GM18868 (cell line): ENCODE measurements at regions not wholly inside any gene's neighbourhood (a gene's known extent, or its start where the extent isn't known, plus 50 kb on each side); places are given as distances from the start of the nearest gene placed in this dataset.
A peak's percentile ranks its signal among the peaks of the same experiment; 100 is the strongest.

Experiments
- ATAC-seq: cut with Tn5 transposase; IDR thresholded peaks from one replicate; pipeline ENCODE4 v1.9.1; 2021; ENCODE audit warnings: mild to moderate bottlenecking, moderate library complexity; ENCODE audit not compliant: unreplicated experiment

DNA sequence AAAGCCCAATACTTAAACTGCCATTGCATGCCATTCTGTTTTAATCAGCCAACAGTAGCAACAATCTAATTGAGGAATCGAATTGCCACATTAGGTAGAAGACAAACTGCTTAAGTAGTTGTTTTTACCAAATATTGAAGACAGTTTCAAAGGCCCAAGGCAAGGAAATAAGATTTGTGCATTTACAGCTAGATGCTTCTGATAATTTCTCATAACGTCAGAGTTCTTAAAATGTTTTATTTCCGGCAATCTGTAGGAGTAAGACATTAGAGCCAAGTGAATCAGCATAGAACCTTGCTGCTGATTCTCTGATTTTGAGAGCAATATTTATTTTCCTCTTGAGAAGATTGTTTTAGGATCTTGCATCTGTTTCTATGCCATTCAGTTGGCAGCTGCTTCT, 174.3 kb downstream of the RBM43 start:
- no peak for ATAC-seq

DNA sequence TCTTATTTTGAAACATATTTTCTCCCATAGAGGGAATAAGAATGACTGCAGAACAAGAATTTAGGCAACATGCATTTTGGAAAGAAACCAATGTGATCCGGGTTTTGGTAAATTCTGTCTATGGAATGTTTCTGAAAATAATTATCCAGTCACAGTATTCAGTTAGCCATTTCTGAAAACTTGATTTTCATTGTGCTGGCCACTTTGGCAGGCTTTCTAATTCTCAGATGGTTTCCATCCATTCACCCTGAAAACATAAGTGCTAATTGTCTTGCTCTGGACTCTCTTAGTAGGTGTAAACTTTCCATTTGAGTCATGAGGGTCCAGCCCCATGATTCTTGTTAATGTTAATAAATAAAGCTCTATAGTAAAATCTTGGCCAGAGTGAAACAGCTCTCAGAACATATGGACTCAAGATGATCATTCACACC, 176.5 kb downstream of the RBM43 start:
- no peak for ATAC-seq

DNA sequence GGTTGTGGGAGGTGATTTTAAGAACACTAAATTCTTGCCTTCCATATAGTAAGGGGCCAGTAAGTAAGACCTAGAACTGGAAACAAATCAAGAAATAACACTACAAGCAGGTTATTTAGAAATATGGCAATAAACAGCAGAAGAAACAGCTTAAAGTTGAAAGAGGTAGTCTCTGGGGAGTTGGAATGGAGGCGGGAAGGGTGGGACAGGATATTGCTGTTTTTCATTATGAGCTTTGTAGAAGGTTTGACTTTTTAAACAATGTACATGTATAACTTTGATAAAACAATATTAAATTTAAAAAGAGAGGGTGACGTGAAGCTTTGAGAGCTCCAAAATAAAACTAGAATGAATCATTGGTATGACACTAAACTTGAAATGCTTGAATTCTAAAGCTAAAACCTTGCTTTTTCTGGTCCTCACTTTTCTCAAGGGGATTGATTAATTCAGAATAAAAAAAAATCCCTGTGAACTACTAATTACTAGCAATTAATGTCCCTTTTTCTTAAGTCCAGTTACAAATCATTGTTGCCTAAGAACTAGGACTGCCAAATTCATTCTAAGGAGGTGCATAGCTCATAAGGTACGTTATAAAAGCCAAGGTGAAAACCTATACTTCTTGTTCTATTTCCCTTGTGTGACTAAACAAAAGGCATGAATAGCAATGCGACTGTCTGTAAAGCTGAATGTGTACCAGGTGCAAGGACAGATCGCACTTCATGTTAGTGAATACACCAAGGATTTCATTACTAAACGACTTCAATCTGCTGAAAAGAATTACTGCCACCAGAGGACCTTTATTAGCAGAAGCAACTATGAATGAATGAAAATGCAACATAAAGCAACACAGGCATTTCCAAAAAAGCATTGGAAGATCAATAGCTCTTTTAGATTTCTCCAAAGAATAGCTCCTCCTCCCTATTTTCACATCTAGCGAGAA, 177.5 kb downstream of the RBM43 start:
- ATAC-seq = no peak

DNA sequence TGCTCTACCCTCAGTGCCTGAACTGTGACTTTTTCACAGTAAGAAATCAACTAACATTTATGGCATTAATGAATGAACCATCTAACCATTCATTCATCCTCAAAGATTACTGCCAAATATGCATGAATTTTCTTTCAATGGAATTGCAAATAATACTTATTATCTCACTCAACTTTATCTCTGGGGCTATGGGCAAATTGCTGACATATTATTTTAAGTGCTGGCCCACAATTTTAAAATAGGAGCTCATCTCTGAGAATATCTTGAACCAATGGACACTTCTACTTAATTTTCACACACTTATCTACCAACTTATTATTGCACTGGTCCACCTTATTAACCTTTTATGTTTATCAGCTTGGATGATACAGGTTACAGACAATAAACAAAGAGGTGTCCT, 182.8 kb downstream of the RBM43 start:
- no peak for ATAC-seq

DNA sequence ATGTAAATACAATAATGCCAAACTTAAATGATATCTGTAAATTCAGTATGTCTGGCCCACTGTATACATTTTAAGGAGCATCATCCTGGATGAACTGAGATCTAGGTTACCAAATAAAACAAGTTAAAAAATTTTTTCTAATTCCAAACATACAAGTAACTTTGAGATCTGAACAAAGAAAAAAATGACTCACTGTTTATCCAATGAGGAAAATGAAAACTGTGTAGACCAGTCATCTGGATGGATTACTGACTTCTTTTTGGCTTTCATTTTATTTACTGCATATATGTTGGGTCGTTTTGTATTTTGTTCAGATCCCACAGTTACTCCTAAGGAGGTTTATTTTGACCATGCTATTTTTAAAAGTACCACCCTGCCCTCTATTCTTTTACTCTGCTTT, 189.8 kb downstream of the RBM43 start:
- no peak for ATAC-seq

DNA sequence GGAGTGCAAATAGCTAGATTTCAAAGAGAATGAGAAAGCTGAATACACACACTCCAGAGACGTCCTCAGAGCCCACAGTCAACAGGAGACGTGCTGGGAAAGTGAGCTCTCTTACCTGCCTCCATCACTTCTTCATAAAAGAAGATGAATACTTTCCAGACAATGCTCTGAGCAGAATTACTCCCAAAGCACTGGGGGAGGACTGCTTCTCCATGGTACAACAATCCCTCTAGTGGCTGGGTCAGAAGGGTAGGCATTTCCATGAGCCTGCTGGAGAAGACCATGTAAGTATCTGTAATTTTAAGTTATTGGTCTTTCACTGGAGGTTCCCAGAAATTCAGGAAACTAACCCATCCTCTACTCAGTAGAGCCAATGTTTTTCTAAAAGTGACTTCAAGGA, 190.3 kb downstream of the RBM43 start:
- ATAC-seq = no peak

DNA sequence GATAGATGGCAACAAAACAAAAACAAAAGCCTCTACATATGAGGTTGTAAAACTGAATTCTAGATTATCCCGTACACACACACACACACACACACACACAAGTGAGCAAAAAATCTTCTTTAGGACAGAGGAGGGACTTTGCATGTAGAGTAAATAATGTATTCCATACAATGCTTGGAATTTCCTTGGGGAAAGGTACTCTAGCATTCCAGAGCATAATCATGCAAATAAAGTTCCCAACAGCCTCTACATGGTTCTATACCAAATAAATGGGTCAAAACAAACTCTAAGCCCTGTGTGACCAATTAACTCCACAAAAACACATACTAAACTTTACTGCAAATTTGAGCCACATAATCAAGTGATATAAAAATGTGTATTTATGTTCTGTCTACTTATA, 191.4 kb downstream of the RBM43 start:
- no peak for ATAC-seq

DNA sequence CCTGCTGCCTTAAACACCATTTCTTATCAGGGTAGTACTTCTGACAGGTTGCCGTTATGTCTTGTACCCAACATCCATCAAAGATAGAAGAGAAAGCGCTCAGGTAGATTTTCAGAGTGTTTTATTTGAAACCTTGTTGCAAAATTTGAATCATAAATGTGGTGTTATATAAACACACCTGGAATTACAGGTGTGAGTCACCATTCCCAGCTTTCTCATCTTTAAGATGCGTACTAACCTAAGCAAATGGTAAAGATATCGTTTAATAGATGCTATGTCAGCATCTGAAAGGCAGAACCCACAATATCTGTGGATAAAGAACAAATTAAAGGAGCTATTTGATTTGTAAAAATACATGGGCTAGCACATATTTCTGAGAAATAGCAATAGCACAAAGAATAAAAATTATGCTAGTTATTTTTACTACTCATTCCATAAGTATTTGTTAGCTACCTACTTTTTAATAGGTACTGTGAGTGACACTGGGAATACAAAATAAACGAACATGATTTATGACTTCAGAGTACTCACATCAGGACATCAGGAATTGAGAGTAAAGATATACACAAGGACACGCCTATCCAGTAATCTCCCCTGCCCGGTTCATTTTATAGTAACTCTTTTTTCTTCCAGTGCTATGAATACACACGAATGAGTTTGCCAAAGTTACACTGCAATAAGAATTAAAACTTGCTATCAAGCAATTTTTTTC, 193.8 kb downstream of the RBM43 start:
- no peak for ATAC-seq

DNA sequence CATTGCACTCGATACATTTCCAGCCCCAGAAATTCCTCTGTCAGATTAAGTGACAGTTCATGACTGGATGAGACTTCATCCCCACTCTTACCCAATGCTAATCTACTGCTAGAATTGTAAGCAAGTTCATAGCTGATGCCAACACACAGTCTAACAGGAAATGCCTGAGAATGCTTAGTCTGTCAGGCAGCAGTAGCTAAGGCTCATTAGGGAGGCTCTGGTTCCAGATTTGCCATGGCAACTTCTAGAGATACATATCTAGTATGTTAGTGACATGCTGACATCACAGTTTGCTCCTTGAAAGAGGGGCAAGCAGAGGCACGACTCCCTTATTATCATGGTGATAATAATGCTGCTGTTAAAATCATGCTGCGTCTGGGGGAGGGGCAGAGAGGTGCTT, 198.4 kb downstream of the RBM43 start:
- no peak for ATAC-seq

DNA sequence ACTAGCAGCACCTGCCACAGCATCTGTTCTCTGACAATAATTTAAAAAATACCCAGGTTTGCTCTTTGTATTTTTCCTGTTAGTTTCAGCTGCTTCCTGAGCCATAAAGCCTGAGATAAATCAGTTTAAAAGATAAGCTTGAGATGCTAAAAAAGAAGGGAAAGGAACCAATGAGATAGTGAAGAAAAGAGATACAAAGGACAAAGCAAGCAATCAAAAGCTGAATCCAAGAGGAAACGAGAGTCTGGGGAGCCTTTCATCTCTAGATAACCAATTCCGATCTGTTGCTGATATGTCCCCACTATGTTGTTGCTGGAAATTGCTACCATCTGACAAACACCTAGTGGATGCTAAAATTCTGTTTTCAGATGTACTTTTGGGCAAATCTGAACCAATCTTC, 201.4 kb downstream of the RBM43 start:
- no peak for ATAC-seq

DNA sequence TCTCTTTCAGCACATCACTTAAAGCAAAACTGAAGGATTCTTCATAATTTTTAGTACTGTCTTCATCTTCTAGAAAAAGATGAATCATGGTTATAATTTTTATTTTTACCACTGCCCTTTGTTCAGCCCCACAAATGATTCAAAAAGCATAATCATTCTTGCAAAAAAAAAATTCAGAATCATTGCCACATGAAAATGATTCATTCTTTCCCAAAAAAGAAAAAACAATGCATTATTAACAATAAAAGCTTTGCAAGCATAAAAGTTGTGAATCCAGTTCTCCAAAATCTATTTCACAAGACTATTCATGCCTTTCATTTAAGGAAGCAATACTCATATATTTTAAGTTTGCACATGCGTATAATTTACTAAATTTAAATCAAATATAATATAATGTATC, 204.8 kb downstream of the RBM43 start:
- no peak for ATAC-seq

DNA sequence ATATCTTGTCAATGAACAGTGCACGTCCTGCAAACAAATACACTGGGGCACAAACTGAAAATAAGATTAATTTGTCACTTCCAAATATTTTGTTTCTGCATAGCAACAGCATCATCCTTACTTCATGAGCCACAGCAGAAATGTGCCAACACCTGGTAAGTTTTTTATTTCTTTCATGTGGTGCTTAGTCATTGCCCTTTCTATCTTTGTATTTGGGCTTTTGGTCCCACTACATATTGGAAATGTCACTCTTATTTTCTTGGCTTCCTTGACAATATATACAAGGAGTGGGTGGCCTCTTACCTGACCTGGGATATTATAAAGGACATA, 208.0 kb downstream of the RBM43 start:
- no peak for ATAC-seq

DNA sequence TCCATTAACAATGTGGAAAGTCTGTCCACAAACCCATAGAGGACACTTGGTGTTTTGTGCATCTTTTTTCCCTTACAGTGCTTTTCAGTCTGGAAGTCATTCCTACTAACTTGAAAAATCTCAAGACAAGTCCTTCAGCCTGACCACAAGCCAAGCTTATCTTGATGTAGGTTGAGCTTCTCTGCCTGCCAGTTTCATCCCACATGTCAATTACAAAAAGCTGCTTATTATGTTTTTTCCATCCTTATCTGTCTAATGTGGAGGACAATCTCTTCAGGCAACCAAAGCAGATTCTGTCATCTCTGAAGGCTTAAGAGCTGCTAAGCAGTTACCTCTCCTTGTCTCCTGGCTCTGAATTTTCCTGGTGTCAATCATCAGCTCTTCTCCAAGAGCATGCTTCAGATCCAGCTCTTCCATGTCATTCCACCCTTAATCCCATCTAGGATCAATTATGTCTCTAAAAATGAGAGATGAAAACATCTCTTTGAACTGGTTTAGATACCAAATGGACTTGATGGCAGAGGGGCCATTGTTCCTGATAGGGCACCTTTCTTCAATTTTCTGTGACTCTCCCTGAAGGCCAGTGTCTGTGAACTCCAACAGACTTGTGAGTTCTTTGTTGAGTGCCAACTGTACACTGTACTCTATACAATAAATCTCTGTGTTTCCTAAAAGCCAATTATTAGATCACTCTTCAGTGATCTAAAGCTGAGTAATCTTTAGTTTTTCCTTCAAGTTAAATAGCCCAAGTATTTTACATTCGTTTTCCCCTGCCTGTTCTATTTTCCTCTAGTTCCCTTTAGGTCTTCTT, 208.6 kb downstream of the RBM43 start:
- ATAC-seq = no peak

DNA sequence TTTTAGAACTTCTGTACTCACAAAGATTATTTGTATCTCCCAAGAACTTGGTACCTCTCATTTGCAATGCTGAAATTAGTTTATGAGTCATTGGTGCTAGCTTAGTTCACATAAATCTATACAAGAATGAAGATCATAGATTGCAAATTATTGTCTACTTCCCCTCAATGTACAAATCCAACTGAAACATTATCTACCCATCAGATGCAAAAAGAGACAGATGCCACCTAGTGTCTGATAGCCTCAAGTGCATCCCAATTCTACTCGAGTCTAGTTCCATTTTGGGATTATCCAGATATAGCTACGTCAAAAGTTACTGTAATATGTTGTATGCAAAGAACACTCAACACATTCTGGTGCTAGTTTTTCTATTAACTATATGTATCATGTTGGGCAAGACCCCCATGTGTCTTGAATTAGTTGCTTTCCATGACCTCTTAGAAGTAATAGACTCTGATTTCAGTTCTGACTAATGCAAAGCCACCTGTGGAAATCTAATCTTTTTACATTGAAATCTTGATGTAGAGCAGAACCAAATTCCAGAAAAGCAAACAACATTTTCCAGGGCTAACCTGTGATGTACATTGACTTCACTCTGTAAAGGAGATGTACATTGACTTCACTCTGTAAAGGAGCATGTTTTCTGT, 210.0 kb downstream of the RBM43 start:
- ATAC-seq = peak; percentile 93

DNA sequence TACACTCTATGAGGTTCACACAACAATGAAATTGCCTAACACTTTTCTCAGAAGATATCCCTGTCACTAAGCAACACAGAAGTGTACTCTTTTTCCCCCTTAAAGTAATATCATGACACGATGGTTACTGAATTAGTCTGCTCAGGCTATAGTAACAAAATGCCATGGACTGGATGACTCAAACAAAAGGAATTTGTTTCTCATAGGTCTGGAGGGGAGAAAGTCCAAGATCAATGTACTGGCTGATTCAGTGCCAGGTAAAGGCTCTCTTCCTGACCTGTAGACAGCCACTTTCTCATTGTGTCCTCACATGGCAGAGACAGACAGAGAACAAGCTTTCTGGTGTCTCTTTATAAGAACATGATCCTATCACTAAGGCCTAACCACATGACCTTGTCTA, 211.9 kb downstream of the RBM43 start:
- no peak for ATAC-seq

DNA sequence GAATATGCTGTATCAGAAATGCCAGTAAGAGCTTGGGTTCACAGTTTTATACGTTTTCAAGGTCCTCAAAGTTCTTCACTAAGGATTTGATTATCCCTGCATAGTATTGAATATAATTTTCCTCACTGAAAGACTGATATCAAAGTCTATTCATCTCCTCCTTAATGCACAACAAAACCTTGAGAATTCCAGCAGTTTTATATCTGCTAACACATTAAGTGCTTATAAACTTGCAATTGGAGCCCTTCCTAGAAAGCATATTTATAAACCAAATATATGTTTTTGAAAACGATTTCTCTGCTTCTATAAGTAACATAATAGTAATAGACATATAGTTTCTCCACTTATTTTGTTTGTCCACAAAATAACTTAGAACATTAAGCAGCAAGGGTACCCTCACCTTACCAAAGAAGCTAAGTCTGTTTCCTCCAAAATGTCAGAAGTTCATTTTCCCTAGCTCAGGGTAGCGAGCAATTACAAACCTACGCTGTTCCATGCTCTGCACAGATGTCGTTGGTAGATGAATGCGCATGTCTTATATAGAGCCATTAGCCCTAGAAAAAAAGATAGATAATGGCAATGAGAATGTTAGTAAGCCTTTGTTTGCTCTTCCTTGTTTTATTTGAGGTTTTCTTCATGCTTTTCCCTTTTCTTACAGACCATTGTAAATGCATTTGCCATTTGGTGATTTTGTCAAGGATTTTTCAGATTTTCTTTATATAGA, 213.2 kb downstream of the RBM43 start:
- ATAC-seq = no peak

DNA sequence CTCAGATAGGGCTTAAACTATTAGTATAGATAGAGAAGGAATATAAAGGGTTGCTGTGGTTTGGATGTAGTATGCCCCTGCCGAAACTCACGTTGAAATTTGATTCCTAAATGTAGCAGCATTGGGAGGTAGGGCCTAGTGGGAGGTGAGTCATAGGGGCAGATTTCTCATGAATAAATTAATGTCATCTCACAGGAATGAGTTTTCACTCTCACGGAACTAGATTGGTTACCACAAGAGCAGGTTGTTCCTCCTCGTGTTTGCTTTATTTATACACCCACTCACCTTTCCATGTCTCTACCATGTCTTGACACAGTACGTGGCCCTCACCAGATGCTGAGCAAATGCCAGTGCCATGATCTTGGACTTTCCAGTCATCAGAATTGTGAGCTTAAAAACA, 218.2 kb downstream of the RBM43 start:
- ATAC-seq = no peak

DNA sequence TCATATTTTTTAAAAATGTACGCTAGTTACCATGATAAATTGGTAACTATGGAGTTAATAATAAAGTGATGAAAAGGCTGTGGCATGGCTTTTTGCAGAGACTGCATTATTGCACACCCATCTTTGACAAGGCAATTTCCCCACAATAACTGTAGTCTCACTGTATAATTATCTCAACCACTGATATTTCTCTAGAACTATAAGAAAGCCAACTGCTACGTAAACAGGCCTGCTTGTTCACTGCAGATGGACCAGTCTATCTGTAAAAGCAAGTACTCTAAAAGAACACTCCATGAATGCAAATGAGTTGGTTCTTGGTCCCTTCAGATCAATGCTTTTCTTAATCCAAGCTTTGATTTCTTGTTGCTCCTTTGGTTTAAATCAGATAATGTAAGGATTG, 218.7 kb downstream of the RBM43 start:
- ATAC-seq = no peak

DNA sequence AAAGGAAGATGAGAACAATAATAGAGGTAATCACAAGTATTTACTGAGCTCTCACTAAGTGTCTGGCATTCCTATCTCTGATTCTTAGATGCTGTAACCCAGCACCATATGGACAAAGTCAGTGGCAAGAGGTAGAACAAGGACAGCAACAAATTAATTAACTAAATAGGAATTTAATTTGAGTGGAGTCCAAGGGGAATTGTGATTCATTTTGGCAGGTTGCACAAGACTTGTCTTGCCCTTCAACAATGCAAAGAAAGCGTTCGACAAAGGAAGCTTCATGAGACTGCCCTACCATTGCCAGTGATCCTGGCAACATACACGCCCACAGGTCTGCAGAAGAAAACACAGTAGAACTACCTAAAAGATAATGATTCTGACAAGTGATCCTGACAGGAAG, 221.6 kb downstream of the RBM43 start:
- ATAC-seq = no peak

DNA sequence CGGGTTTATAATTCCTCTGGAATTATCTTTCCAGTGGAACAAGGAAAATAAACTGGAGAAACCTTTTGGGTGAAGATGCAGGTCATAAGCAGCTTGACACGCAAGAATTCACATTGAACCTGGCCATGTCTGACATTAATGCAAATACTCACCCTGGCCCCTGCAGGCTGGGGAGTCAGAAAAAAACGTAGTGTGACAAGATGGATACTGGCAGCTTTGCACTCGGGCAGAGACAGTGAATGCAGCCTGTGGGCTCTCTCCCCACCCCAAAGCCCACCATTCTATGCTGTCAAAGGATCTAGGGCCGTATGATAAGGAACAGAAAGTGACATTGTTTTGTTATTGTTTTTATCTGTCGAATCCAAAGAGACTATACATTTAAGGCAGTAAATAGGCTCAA, 223.1 kb downstream of the RBM43 start:
- ATAC-seq = no peak
